ENCODE measurements at regions not wholly inside any gene's neighbourhood (a gene's known extent, or its start where the extent isn't known, plus 50 kb on each side); places are given as distances from the start of the nearest gene placed in this dataset.

DNA sequence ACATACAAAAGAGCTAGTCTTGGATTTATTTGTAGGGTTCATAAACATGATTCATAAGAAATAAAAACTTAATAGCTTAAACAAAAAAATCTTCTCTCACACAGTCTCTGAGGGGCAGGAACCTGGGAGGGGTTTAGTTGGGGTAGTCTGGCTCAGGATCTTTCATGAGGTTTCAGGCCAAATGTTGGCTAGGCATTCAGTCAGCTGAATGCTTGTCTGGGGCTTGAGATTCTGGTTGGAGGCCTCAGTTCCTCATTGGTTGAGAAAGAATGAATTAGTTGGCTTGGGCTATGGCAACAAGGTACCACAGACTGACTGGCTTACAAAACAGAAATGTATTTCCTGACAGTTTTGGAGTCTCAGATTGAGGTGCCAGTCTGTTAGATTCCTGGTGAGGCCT lies 74.3 kb downstream of the ANKRD7 start:
- no peak for DNase-seq

DNA sequence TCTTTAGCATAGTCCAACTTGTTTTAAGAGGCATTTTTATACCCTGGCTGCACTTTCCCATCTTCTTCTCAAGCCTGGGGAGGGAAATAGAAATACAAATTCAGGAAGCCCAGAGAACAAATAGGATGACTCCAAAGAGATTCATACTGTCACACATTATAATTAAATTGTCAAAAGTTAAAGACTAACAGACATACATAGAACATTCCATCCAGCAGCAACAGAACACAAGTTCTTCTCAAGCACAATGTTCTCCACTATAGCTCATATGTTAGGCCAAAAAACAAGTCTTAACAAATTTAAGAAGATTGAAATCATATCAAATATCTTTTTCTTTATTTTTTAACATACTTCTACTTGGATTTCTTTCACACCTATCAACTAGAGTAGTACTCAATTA lies 75.7 kb downstream of the ANKRD7 start:
- no peak for DNase-seq

DNA sequence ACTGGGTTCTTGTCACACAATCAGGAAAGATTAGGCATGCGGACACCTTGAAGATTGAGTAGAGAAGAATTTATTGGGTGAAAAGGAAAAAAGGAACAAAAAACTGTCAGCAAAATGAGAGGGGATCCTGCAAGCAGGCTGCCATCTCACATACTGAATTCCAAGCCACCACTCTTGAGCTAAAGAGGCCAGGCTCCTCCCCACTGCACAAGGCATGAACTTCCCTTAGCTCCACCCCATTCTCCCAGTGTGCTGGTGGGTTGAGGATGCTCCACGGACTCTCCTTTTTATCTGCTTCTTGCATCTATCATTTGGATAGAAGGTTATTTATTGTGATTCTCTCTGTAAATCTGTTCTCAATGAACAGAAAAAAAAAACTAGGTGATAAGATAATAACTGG lies 79.6 kb downstream of the ANKRD7 start:
- DNase-seq = no peak

DNA sequence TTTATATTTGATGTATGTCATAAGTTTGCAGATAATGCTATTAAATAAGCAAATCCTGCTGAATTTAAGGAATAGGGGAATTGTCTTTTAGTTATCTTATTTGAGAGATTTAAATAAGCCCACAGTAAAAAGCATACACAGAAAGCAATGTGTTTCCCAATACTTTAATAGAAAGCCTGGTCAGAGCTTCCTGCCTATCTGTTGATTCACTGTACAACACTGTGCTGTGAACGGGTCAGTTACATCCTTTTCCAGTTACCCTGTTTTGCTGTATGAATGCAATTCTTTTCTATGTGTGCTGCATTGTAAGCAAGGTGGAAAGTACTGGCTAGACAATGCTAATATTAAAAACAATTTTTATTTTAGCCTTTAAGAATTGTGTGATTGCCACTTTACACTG lies 81.2 kb downstream of the ANKRD7 start:
- no peak for DNase-seq

DNA sequence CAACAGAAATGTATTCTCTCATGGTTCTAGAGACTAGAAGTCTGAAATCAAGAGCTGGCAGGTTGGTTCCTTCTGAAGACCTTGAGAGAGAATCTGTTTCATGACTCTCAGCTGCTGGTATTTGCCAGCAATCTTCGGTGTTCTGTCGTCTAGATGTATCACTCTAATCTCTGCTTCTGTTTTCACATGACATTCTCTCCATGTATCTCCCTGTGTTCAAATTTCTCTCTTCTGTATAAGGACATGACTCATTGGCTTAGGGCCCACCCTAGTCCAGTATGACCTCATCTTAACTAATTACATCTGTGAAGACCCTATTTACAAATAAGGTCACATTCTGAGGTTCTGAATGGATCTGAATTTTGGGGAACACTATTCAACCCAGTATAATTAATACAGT lies 82.3 kb downstream of the ANKRD7 start:
- no peak for DNase-seq

DNA sequence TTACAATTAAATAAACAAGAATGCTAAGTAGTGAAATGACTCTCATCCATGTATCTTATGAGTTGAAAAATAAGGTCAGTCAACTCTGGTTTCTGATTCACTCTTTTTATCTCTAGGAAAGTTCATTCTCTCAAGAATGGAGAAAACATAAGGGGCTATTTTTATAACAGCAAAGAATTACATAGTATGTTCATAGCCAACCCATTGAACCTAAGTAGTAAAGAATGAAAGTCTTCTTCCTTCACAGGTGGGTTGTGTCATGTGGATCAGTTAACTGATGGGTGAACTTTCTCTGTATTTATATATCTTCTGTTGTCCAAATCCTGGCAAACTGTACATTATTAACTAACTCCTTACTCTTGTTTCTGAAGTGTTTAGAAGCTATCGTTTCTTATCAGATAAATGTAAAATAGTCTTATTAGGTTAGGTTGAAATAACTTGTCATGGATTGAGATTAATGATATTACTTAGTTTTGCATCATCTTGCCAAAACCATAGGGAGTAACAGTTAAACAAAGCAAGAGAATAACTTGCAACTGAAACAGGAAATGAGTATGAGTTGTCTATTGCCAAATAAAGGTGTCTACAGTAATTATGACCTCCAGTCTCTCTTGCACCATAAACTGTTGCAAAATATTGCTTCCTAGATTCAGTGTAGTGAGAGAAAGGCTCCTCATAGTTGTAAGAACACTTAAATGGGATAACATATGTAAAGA lies 86.8 kb downstream of the ANKRD7 start:
- DNase-seq = no peak

DNA sequence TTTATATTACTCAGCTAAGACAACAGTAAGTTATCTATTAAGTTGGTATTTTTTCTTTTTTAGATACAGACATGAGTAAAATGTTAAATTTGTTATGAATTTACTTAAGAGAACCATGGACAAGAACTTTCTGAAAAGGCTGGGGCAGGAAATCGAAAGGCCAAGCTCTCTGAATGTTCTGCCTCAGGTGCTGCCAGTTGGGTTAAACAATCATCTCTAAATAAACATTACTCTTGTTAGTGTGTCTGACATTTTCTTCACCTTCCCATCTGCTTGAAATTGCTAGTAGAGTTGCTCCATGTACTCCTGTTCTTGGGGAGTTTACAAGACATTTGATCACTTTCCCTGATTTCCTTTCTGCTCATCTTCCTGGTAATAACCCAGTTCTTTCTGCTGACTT lies 87.5 kb downstream of the ANKRD7 start:
- DNase-seq = no peak

DNA sequence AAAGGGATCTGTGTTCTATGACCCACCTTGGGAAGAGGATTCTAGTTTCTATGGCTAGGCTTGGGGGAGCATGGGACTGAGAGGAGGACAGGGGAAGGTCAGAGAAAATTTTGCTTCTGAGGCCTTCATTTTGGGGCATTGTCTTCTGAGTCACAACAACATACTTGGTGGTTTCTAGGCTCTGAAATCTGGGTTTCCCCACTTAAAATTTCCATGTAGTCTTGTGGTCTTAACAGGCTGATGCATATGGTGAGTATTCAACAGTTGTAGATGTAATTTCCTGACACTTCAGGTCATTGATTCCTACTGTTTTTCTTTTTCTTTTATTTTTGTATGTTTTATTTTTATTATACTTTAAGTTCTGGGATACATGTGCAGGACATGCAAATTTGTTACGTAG lies 88.5 kb downstream of the ANKRD7 start:
- DNase-seq = no peak

DNA sequence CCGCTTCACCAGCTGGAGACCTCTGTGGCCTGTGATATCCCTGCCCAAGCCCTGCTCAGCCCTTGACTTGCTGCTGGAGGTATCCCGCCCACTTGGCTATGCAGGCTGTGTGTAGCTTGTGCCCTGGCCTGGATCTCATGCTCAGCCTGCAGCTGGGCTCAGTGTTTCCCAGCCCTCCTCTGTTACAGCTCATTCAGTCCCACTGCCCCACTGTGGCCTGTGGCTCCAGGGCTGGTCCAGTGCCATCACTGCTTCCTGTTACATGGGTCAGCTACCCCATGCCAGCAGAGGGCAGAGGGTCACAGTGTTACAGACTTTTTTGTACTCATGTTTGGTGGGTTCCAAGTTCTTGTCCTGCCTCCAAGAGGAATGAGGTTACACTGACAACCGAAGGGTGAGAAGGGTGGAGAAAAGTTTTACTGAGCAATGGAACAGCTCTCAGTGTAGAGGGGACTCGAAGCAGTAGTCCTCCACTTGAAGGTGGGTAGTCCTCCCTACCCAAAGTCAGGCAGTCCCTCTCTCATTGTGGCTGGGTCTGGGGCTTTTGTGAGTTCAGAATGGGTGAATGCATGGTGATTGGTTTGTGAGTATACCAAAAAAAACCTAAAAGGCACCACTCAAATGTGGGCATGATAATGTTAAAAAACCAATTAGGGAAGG lies 100.4 kb downstream of the ANKRD7 start:
- DNase-seq = no peak

DNA sequence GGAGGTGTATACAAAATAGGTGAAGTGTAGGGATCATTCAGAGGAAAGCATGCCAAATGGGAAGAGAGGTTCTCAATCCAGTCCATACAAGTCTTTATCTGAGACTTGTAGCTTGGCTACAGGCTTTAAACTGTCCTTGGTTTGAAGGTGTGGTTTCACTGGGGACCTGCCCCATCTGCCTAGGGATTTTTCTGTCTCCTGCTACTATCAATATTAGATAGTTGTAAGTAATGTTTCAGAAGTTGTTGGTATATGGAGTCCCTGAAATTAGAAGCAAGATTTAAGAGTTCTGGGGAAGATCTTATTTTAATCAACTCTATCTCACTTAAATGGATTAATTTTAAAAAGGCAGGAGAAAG lies 100.9 kb downstream of the ANKRD7 start:
- no peak for DNase-seq

DNA sequence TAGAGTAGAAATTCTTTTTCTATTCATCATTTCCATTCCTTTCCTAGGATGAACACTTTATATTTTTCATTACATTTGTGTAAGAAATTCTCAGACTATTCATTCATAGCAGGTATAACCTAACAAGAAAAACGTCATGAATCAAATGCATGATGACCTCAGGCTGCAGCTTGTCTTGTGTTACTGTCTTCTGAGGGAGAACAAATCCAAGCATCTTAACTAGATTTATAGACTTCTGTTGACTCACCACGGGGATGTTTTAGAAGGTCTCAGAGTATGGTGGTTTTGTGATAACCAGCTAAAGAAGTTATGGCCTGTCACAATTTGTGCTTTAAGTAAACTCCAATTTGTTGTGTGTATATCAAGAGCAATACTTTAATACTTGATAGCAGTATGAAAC lies 102.7 kb downstream of the ANKRD7 start:
- no peak for DNase-seq

DNA sequence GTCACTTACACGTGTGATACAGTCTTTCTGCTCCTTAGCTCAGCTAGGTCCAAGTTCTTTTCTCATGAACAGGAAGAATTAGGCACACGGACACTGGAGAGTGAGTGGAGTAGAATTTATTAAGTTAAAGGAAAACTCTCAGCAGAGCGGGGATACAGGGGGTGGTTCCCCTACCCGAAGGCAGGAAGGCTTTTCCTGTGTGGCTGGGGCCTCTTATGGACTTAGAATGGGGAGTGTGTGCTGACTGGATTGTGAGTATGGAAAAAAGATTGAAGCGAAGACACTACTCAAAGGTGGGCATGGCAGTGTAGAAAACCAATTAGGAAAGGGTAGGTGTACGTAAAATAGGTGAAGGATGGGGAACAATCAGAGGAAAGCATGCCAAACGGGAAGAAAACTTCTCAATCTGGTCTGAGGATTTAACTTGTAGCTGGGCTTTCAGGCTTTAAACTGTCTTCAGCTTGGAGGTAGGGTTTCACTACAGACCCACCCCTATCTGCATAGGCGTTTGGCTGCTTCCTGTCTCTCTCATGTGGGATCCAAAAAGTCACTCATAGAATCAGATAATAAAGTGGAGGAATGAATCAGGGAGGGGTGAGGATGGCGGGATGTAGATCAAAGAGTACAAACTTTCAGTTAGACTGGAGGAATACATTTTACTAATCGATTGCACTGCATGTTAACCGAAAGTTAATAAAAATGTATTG lies 104.2 kb downstream of the ANKRD7 start:
- no peak for DNase-seq

DNA sequence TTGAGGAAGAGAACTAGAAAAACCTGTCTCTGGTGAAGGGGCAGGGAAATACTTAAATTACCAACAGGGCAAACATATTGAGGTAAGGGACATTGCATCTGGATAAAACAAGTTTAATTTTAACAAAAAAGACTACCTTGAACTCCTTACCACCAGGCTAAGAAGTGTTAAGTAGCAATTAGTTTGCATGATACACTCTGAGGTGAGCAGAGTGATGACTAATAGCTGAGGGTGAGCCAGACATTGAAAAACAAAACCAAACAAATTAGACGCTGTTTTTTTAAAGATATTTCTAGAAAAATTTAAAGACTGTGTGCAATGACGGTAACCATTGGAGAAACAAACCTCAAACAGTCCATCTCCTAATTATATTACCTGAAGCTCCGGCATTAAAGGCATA lies 105.9 kb downstream of the ANKRD7 start:
- no peak for DNase-seq

DNA sequence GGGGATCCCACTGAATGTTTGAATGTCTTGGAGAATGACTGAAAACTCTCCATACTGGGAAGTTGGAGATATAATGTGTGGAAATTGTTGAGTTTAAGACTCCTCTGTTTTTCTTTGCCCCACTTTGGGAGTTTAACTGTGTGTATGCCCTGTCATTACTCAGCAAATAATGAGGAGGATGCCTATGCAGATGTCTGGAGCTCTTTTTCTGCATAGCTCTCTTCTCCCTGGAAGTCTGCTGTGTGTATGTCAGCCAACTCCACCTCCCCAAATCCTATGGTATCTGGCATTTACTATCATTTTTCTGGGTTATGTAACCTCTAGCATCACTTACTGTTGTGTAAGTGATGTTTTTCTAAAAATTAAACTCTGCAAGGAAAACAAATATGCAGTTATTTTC lies 122.2 kb downstream of the ANKRD7 start:
- no peak for DNase-seq

DNA sequence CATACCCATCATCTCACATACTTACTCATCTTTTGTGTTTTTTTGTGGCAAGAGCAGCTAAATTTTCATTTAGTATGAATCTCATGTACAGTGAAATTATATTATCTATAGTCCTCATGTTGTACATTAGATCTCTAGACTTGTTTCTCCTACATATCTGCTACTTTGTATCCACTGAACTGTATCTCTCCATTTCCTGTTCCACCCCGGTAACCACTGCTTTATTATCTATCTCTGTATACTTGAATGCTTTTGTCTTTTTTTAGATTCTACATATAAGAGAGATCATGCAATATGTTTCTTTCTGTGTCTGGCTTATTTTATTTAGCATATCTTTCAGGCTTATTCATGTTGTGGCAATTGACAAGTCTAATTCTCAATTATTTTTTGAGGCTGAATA lies 125.1 kb downstream of the ANKRD7 start:
- DNase-seq = no peak

DNA sequence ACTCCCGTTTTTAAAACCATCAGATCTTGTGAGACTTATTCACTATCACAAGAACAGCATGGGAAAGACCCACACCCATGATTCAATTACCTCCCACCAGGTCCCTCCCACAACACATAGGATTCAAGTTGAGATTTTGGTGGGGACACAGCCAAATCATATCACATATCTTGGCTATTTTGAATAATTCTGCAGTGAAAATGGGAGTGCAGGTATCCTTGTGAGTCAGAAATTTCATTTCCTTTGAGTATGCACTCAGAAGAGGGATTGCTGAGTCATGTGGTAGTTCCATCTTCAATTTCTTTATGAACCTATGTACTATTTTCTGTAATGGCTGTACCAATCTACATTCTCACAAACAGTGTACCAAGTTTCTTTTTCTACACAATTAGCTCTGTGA lies 125.8 kb downstream of the ANKRD7 start:
- no peak for DNase-seq

DNA sequence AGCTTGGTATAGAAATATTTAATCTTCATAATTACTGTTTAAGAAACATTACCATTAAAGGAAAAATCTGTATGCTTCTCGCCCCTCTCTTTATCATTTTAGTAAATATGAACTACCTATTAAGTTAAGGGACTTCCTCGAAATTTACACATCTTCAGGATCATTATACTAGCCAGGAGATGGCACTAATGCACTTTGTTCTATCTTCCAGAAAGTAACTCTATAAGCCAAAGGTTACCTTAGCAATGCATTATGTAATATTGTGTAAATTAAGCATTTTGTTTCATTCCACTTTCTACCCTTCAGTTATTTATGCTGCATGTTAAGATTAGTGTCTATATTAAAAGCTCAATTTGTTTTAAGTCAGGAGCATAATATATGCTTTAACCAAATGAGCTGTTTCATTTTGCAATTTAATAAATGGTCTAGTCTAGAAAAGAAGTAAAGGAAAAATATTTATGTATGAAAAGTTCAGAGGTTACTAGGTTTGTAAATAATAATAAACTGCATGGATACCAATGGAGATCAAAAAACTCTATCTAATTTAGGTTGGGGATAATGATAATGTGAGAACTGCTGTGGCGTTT lies 128.5 kb downstream of the ANKRD7 start:
- peak in 2 of 3 donors; percentile 3 to 20 for DNase-seq

DNA sequence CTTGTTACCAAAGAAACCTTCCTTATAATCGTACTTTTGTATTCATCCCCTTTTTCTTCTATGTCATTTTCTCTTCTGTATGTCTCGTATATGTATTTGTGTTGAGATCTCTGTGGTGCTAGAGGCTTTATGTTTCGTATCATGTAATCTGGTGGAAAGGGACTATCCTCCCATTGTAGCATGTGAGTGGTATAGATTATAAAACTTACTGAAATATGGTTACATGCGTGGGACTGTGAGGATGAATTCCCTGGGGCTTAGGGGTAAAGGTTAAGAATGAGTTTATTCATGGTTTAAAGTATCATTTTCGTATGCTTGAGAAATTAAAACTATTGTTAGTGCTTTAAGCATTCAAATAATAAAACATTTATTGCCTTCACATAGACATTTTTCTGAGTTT lies 141.9 kb downstream of the ANKRD7 start:
- DNase-seq = no peak

DNA sequence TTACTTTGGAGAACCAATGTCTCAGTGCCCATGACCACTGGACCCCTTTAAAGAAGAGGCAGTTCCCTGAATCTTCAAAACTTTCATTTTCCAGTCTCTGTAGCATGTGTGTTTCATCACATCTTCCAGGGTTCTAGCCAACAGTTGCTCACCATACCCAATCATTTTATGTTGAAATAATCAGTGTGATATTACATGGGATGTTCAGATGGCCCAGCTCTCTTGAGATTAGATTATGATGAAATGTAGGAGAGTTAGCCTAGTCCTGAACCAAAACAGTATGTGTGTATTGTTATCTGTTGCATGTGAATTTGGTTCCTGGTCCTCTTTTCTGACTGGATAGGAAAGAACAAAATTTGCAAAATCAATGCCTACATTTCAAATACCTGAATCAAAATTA lies 144.5 kb downstream of the ANKRD7 start:
- no peak for DNase-seq

DNA sequence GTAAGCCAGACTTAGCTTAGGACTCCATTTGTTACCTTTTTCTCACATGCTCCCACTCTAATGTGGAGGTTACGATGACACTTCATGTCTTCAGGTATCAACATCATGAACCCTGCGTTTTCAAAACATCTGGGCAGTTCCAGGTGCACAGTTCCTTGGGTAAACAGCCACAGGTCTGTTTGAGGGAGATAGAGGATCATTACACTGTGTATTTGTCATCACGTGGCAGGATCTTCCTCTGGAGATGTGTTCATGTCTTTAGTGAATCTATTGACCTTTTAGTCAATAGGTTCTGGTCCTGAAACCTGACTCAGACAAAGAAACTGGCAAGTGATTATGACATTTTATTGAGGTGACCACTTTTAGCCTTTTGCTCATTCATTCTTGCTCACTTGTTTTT lies 145.5 kb downstream of the ANKRD7 start:
- DNase-seq = no peak

DNA sequence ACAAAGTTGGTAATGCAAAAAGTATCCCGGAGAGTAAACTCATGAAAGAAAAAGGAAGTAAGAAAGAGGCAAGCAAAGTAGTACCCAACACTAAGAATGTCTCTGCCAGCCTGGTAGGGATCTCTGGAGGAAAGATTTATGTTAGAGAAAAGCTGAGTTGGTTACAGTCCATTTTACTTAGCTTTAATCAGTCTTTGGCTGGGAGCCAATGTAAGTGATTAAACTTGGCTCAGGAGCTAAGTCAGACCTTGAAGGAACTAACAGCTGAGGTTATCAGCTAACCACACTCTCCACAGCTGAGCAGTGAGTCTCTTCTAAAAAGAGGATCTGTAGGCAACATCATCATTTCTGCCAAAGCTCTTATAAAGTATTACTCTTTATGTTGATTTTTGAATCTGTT lies 148.0 kb downstream of the ANKRD7 start:
- peak; percentile 2 to 6 (median 3) for DNase-seq

DNA sequence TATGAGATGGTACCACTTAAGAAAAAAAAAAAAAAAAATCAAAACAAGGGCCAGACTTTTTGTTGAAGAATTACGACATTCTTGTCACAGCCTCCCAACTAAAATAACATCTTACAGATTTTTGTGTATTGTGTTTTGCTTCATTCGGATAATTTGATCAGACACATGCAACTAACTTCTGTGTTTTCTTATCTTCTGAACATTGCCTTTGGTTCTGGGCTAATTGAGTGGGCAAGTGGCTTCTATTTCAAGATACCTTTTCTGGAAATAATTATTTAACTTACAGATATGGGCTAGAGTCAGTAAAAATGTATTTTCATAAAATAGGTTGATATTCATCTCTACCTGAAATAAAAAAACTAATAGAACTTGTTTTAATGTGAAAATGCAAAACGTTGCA lies 165.1 kb downstream of the ANKRD7 start:
- no peak for DNase-seq

DNA sequence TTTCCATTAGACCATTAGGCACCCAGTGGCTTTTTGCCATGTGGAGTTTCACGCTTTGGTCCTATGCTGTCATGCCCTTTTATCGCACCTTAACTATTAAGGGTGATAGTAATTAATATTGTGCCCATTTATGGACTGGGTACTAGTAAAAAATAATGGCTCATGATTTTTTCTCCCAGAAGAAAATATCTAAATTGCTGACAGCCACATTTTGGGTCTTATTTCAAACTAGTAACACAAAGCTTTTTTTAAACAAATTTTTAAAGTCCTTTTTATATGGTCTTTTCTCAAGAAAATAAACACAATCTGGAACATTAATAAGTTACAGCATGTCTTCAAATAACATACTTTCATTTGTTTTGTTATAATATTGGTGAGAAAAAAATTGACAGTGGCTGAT lies 179.7 kb downstream of the ANKRD7 start:
- DNase-seq = no peak

Measured in muscle of back (tissue), 3 donors.